ENCODE measurements at regions not wholly inside any gene's neighbourhood (a gene's known extent, or its start where the extent isn't known, plus 50 kb on each side); places are given as distances from the start of the nearest gene placed in this dataset.
"Not testable (repeated sequence)": the region's sequence is repeated elsewhere in the genome, so short reads cannot be mapped to it uniquely, and the experiment has no call there.

DNA sequence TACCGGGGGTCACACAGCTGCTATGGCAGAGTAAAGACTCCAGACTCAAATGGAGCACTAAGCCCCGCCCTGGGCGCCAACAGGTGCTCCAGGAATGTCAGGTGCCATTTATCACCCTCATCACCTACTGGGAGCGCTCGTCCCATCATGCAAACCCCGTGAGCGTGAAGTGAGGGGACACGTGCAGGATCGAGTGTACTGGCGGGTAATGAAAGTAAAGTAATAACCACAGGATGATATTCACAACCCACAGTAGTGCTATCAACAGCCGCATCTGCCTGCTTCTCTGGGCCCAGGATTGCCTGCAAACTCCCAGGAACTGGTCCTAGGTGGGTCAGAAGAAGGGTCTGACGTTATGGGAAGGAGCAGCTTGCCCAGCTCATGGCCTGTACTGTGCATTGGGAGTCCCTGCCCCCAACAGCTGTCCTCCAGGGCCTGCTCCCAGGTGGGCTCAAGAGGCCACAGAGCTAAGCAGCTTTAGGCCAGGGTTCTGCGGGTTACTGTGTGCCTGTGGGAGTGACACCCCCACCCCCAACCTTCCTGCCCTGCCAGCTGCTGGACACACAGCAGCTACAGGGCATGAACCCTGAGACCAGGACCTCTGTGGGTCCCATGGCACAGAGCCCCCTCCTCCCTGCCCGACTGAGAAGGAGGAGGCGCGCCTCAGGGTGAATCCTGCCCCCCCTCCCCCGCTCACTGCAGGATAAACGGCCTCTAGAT is 120.5 kb upstream of the SULF2 start:
- Mint-ChIP-seq H3K4me1 (ENCODE audit: low read depth) (no peaks in the 10 kb centered on the region), H3K27ac (no peak overlapping the region), H3K27me3 (ENCODE audit: low read depth) (no peaks in the 10 kb centered on the region), H3K4me3 (ENCODE audit: low read depth) (no peak overlapping the region), H3K36me3 (ENCODE audit: low read depth) (no peaks in the 10 kb centered on the region), H3K9me3 (no peaks in the 10 kb centered on the region)
- DNase-seq (ENCODE audit: low spot score) = no peak
- intact Hi-C loops (cut with micrococcal nuclease) = no loop called here

DNA sequence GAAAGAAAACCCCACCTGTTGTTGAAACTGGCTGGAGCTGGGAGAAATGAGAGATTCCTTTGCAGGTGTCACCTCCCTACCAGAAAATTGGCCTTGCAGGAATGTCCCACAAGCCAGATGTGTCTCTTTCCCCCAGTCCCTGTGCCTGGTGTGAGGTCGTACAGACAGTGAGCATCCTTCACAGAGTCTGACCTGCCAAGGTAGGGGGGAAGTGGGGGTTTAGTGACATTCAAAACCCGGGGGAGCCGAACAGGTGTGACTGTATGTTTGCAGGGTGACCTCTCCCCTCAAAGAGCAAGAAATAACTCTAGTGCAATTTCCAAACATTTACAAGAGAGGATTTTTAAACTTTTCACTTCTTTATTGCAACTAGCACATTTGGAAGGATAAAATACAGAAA is 117.7 kb upstream of the SULF2 start:
- intact Hi-C loops (cut with micrococcal nuclease); H3K27me3 Mint-ChIP-seq (ENCODE audit: low read depth); H3K4me1 Mint-ChIP-seq (ENCODE audit: low read depth); H3K27ac Mint-ChIP-seq; H3K4me3 Mint-ChIP-seq (ENCODE audit: low read depth); H3K9me3 Mint-ChIP-seq; DNase-seq (ENCODE audit: low spot score); H3K36me3 Mint-ChIP-seq (ENCODE audit: low read depth): not testable (repeated sequence)

DNA sequence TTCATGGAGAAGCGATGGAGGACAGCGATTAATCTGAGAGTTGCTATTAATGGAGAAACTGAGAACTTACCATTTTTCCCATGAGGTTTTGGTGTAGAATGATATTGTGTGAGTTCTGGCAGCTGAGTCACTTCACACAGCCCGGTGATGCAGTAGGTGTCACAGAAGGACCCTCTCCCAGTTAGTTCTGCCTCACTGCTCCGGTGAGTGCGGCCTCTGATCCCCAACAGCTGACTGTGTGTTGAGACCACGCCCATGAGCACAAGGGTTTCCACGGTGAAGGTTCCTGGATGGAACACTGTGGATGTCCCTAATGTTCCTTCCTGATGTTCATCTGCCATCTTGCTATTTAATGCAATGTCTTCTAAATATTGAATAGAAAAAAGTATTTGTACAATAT is 114.0 kb upstream of the SULF2 start:
- H3K27me3 Mint-ChIP-seq (ENCODE audit: low read depth); H3K4me1 Mint-ChIP-seq (ENCODE audit: low read depth); DNase-seq (ENCODE audit: low spot score); H3K4me3 Mint-ChIP-seq (ENCODE audit: low read depth); H3K9me3 Mint-ChIP-seq; H3K36me3 Mint-ChIP-seq (ENCODE audit: low read depth); H3K27ac Mint-ChIP-seq: not testable (repeated sequence)
- intact Hi-C loops (cut with micrococcal nuclease) = loop anchor here (10.0 kb wide), 1 partner anchor 55 kb away; no protein-coding TSS in a partner anchor

DNA sequence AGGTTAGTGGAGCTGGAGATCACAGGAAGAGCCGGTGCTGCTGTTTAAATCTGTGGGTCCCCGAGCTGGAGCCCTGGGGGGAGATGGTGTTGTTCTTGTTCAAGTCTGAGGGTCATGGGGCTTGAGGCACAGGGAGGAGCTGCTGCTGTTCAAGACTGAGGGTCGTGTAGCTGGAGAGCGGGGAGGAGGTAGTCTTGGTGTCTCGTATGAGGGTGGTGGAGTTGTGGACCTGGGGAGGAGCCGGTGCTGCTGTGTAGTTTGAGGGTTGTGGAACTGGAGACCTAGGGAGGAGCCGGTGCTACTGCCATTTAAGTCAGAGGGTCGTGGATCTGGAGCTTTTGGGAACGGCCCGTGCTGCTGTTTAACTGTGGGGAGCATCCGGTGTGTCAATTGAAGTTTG is 112.2 kb upstream of the SULF2 start:
- H3K27me3 Mint-ChIP-seq (ENCODE audit: low read depth) = no peaks in the 10 kb centered on the region
- no peaks in the 10 kb centered on the region for H3K4me1 Mint-ChIP-seq (ENCODE audit: low read depth)
- H3K9me3 Mint-ChIP-seq = no peaks in the 10 kb centered on the region
- H3K27ac Mint-ChIP-seq = no peak overlapping the region
- no peak overlapping the region for H3K4me3 Mint-ChIP-seq (ENCODE audit: low read depth)
- no peaks in the 10 kb centered on the region for H3K36me3 Mint-ChIP-seq (ENCODE audit: low read depth)
- no peak for DNase-seq (ENCODE audit: low spot score)
- intact Hi-C loops (cut with micrococcal nuclease) = loop anchor here (10.0 kb wide), 1 partner anchor 53 kb away; no protein-coding TSS in a partner anchor

DNA sequence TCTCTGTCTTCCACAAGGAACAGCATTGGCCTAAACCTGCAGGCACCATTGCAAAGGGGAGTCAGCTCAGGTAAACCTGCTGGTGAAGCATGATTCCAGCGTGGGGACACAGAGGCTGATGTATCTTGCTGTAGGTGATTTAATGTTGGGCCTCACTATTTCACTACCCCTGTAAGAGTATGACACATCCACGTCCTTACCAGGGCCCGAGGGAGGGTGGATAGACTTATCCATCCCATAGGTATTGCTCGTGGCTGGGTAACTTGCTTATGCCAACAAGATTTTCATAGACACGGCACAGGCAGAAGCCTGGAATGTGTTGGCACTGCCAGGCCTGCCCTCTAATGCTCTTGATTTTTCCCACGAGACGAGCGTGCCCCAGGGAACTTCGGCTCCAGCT is 107.4 kb upstream of the SULF2 start:
- intact Hi-C loops (cut with micrococcal nuclease) = loop anchor here (10.0 kb wide), 1 partner anchor 48 kb away; no protein-coding TSS in a partner anchor
- not testable (repeated sequence) for H3K4me3 Mint-ChIP-seq (ENCODE audit: low read depth); H3K27me3 Mint-ChIP-seq (ENCODE audit: low read depth); H3K36me3 Mint-ChIP-seq (ENCODE audit: low read depth); H3K4me1 Mint-ChIP-seq (ENCODE audit: low read depth); H3K27ac Mint-ChIP-seq; H3K9me3 Mint-ChIP-seq; DNase-seq (ENCODE audit: low spot score)

DNA sequence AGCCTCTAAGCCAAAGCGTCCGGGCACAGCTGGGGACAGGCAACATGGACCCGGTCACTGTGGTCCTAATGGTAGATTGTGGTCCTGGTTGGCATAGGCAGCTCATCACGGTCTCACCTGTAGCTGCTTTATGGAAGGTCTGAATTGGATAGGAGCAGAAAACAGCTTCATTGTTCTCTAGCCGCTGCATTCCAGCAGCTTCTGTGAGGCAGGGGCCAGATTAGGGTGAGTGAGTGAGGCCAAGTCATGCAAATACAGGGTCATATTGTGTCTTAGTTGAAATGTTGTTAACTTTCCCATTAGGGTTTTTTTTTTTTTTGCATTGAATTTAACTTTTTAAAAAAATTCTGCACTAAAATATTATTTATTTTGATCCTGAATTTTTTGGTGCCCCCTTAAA is 105.4 kb upstream of the SULF2 start:
- DNase-seq (ENCODE audit: low spot score); H3K27ac Mint-ChIP-seq; H3K4me1 Mint-ChIP-seq (ENCODE audit: low read depth); H3K27me3 Mint-ChIP-seq (ENCODE audit: low read depth); H3K4me3 Mint-ChIP-seq (ENCODE audit: low read depth); H3K36me3 Mint-ChIP-seq (ENCODE audit: low read depth); H3K9me3 Mint-ChIP-seq: not testable (repeated sequence)
- intact Hi-C loops (cut with micrococcal nuclease) = loop anchor here (10.0 kb wide), 1 partner anchor 46 kb away; no protein-coding TSS in a partner anchor

DNA sequence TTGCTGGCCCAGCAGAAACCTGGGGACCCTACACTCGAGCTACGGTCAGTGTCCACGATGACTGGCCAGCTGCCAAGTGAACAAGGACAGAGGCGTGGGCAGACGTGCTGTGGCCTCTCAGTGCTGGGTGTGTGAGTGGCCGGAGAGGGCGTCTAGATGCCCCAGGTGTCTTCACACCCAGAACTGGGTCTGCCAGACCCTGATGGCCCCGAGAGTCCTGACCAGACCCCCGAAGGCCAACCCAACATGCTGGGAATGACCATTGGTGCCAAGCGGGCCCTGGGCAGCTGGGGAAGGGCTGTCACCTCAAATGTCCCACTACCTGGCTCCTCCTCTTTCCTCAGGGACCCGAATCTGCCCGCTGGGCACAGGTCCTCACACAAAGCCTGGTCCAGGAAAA is 104.5 kb upstream of the SULF2 start:
- H3K9me3 Mint-ChIP-seq; H3K36me3 Mint-ChIP-seq (ENCODE audit: low read depth); H3K4me3 Mint-ChIP-seq (ENCODE audit: low read depth); H3K27ac Mint-ChIP-seq; H3K4me1 Mint-ChIP-seq (ENCODE audit: low read depth); H3K27me3 Mint-ChIP-seq (ENCODE audit: low read depth); DNase-seq (ENCODE audit: low spot score): not testable (repeated sequence)
- intact Hi-C loops (cut with micrococcal nuclease) = loop anchor here (10.0 kb wide), 1 partner anchor 45 kb away; no protein-coding TSS in a partner anchor

DNA sequence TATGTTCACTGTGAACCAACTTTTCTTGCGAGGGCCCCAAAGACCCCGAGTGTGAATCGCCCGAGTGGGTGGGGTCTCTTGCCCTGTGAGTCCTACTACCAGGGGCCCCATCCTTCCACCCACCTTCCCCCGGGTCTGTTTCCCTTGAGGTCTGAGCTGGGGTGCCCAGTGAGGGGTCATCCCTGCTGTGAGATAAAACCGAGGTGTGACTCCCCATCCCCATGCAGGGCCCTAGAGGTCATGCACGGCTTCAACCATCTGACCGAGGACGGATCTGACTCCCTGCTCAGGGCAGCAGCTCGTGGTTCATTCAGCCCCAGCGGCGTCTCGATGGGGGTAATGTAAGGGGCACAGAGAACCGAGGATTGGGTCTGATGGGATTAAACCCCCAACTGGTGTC is 103.1 kb upstream of the SULF2 start:
- Mint-ChIP-seq H3K36me3 (ENCODE audit: low read depth) (no peaks in the 10 kb centered on the region), H3K4me1 (ENCODE audit: low read depth) (no peaks in the 10 kb centered on the region), H3K27me3 (ENCODE audit: low read depth) (no peaks in the 10 kb centered on the region), H3K9me3 (no peaks in the 10 kb centered on the region), H3K4me3 (ENCODE audit: low read depth) (no peak overlapping the region), H3K27ac (no peak overlapping the region)
- no peak for DNase-seq (ENCODE audit: low spot score)
- intact Hi-C loops (cut with micrococcal nuclease) = no loop called here

DNA sequence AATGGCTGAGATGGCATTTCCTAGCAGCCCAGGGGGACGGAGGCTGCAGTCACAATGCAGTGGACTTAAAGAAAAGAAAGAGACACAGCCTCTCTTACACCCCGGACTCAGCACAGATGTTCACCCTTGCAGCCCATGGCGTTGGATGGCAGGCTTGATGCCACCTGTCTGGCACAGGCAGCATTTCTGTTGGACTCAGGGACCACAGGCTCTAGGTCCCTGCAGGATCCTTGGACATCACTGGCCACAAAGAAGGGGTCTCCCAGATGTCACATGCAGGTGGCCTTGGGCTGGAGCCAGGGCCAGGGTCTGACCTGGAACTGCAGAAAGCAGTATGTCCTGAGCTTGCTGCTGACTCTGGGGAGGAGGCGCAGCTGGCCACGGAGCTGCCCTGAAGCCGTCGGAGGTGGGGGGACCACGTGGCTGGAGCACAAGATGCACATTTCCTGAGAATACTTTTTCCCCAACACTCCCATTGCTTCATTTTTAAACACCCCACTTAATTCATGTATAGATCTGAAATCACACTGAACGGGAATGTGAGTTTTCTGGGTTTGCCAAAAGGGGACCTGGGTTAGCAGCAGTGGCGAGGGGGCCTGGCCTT is 102.3 kb upstream of the SULF2 start:
- intact Hi-C loops (cut with micrococcal nuclease) = no loop called here
- Mint-ChIP-seq H3K4me3 (ENCODE audit: low read depth) (no peak overlapping the region), H3K4me1 (ENCODE audit: low read depth) (no peaks in the 10 kb centered on the region), H3K27me3 (ENCODE audit: low read depth) (no peaks in the 10 kb centered on the region), H3K27ac (no peak overlapping the region), H3K36me3 (ENCODE audit: low read depth) (no peaks in the 10 kb centered on the region), H3K9me3 (no peaks in the 10 kb centered on the region)
- no peak for DNase-seq (ENCODE audit: low spot score)

DNA sequence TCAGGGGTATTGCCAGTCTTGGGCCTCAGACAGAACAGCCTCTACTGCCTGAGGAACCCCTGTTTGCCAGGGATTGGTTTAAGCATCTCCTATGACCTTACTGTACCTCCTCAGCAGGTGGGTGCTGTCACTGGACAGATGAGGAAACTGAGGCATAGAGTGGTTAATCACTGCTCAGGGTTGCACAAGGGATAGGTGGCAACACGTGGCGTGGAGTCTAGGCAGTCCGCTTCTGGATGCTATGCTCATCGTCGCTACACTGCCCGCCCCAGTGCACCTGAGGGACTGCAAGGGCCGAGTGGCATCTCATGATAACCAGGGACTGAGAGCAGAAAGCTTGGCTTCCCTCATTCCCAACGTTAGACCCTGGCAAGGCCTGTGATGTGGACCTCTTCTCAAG is 101.8 kb upstream of the SULF2 start:
- H3K4me3 Mint-ChIP-seq (ENCODE audit: low read depth) = no peak overlapping the region
- H3K27me3 Mint-ChIP-seq (ENCODE audit: low read depth) = no peaks in the 10 kb centered on the region
- H3K36me3 Mint-ChIP-seq (ENCODE audit: low read depth) = no peaks in the 10 kb centered on the region
- H3K4me1 Mint-ChIP-seq (ENCODE audit: low read depth) = no peaks in the 10 kb centered on the region
- H3K9me3 Mint-ChIP-seq = no peaks in the 10 kb centered on the region
- DNase-seq (ENCODE audit: low spot score) = no peak
- intact Hi-C loops (cut with micrococcal nuclease) = no loop called here
- no peak overlapping the region for H3K27ac Mint-ChIP-seq

DNA sequence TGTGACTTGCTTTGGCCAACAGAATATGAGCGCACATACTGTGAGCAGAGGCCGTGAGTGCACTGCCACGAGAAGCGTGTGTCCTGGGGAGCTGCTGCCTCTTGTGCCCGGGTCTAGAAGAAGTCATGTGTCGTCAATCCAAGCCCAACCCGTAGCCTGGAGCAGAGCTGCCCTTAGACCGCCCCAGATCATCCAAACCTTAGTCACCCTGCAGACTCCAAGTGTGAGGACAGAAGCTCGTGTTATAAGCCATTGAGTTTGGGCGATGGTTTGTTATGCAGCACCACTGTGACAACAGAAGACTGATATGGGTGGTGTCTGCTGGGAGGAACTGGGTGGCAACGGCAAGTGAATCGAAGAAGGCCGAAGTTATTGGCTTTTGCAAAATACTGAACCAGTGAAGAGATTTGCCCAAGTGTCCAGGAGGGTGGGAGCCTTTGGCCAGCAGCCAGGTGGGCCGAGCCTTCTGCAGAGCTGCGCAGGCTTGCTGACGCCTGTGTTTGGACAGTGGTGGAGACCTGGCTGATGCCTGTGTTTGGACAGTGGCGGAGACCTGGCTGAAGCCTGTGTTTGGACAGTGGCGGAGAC is 101.3 kb upstream of the SULF2 start:
- DNase-seq (ENCODE audit: low spot score) = no peak
- Mint-ChIP-seq H3K27me3 (ENCODE audit: low read depth) (no peaks in the 10 kb centered on the region), H3K4me1 (ENCODE audit: low read depth) (no peaks in the 10 kb centered on the region), H3K4me3 (ENCODE audit: low read depth) (no peak overlapping the region), H3K36me3 (ENCODE audit: low read depth) (no peaks in the 10 kb centered on the region), H3K9me3 (no peaks in the 10 kb centered on the region), H3K27ac (no peak overlapping the region)
- intact Hi-C loops (cut with micrococcal nuclease) = no loop called here

DNA sequence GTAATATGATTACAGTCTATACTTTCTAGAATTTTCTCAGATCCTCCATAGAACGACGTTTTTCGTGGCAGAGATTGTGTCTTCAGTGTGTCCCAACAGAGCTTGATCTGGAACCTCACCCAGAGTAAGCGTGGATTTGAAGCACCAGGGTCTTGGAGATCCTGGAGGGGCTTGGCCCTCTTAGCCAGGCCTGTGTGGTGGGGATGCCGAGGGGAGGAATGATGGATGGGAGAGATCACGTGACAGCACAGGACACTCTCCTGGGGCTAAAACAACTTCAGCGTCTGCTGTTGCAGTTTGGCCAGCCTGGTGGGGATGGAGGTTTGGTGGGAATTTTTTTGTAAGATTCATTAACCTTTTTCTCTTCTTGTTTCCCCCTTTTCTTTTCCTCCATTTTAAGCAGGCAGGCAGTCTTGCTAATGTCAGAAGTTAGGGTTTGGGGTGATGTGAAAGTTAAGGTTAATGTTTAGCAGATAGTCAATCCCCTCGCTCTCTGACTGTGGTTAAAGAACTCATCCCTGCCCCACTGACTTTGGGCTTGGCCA is 100.7 kb upstream of the SULF2 start:
- no peaks in the 10 kb centered on the region for H3K9me3 Mint-ChIP-seq
- no peaks in the 10 kb centered on the region for H3K27me3 Mint-ChIP-seq (ENCODE audit: low read depth)
- H3K27ac Mint-ChIP-seq = no peak overlapping the region
- intact Hi-C loops (cut with micrococcal nuclease) = no loop called here
- H3K4me3 Mint-ChIP-seq (ENCODE audit: low read depth) = no peak overlapping the region
- DNase-seq (ENCODE audit: low spot score) = no peak
- H3K4me1 Mint-ChIP-seq (ENCODE audit: low read depth) = no peaks in the 10 kb centered on the region
- no peaks in the 10 kb centered on the region for H3K36me3 Mint-ChIP-seq (ENCODE audit: low read depth)

DNA sequence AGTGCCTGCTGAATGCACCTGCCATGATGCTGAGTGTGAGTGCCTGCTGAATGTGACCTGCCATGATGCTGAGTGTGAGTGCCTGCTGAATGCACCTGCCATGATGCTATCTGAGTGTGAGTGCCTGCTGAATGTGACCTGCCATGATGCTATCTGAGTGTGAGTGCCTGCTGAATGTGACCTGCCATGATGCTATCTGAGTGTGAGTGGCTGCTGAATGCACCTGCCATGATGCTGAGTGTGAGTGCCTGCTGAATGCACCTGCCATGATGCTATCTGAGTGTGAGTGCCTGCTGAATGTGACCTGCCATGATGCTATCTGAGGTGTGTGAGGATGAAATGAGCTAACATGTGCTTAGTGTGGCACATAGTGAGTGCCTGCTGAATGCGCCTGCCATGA is 98.7 kb upstream of the SULF2 start:
- H3K27ac Mint-ChIP-seq; H3K4me3 Mint-ChIP-seq (ENCODE audit: low read depth); intact Hi-C loops (cut with micrococcal nuclease): not testable (repeated sequence)

More for the DNA sequence above, 98.7 kb upstream of the SULF2 start:
- not testable (repeated sequence) for H3K36me3 Mint-ChIP-seq (ENCODE audit: low read depth); H3K4me1 Mint-ChIP-seq (ENCODE audit: low read depth); H3K27me3 Mint-ChIP-seq (ENCODE audit: low read depth); H3K9me3 Mint-ChIP-seq; DNase-seq (ENCODE audit: low spot score)
